K562 (cell line): ENCODE measurements at regions not wholly inside any gene's neighbourhood (a gene's known extent, or its start where the extent isn't known, plus 50 kb on each side); places are given as distances from the start of the nearest gene placed in this dataset.

Experiments
- BRF1 ChIP-seq: IDR thresholded peaks from 3 replicates; pipeline ENCODE4 v1.6.1; 2011; ENCODE audit warnings: borderline replicate concordance, mild to moderate bottlenecking; ENCODE audit not compliant: insufficient read length; ENCODE audit errors: extremely low read depth
- EP300 ChIP-seq: IDR thresholded peaks from 2 replicates; pipeline ENCODE4 v1.6.1; 2012; ENCODE audit warnings: low read length, improper control_type of control experiment
- PHF8 ChIP-seq: fragments of 200-600 bp; sonication (generic); IDR thresholded peaks from 2 replicates; pipeline ENCODE4 v1.6.1; 2012; ENCODE audit warnings: mixed run types, mild to moderate bottlenecking, inconsistent platforms, low read length, moderate library complexity, borderline replicate concordance
- TF ChIP-seq, protein P1 (sequence below), 2 experiments: fragments of 450-650 bp; formaldehyde crosslinking in 1 of 2; IDR thresholded peaks; 2 replicates each; pipeline versions ENCODE4 v1.4.0 to v1.6.1; 2014 to 2020; ENCODE audit warnings: mild to moderate bottlenecking in 2 of 2, borderline replicate concordance in 1 of 2, low read depth in 1 of 2

DNA sequence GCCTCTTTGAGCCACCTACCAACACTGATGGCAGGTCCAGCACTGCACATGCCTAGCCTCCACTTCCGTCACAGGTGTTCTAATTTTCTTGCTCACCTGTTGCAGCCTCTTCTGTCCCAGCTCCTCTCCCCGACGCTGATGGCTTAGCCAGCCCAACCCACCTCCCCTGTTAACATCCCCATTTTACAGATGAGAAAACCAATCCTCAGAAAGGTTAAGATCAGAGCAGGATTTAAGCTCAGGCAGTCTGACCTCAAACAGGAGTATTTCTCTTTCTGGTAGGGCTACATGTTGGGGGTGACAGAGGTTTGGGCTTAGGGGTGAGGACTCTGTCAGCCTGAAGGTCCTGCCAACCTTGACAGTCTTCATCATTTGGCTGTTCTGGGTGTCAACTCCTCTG is 74.5 kb upstream of the PITX1 start:
- TF ChIP-seq, protein P1, sequence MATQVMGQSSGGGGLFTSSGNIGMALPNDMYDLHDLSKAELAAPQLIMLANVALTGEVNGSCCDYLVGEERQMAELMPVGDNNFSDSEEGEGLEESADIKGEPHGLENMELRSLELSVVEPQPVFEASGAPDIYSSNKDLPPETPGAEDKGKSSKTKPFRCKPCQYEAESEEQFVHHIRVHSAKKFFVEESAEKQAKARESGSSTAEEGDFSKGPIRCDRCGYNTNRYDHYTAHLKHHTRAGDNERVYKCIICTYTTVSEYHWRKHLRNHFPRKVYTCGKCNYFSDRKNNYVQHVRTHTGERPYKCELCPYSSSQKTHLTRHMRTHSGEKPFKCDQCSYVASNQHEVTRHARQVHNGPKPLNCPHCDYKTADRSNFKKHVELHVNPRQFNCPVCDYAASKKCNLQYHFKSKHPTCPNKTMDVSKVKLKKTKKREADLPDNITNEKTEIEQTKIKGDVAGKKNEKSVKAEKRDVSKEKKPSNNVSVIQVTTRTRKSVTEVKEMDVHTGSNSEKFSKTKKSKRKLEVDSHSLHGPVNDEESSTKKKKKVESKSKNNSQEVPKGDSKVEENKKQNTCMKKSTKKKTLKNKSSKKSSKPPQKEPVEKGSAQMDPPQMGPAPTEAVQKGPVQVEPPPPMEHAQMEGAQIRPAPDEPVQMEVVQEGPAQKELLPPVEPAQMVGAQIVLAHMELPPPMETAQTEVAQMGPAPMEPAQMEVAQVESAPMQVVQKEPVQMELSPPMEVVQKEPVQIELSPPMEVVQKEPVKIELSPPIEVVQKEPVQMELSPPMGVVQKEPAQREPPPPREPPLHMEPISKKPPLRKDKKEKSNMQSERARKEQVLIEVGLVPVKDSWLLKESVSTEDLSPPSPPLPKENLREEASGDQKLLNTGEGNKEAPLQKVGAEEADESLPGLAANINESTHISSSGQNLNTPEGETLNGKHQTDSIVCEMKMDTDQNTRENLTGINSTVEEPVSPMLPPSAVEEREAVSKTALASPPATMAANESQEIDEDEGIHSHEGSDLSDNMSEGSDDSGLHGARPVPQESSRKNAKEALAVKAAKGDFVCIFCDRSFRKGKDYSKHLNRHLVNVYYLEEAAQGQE (IDR thresholded peaks at IDR 0.05; ENCODE audit: borderline replicate concordance) = no peak
- TF ChIP-seq, protein P1 (CRISPR knock-in tag; IDR thresholded peaks at IDR 0.05; ENCODE audit: low read depth) = no peak
- no peak for TF ChIP-seq EP300
- TF ChIP-seq BRF1 = no peak
- no peak for TF ChIP-seq PHF8
